NCI-H2227 (cell line): ENCODE measurements at regions not wholly inside any gene's neighbourhood (a gene's known extent, or its start where the extent isn't known, plus 50 kb on each side); places are given as distances from the start of the nearest gene placed in this dataset.

Experiments
- DNase-seq: peaks from one replicate; lab custom pipeline; 2025; ENCODE audit not compliant: unreplicated experiment; lab: John Stamatoyannopoulos, UW

GRCh38 chr14:66389481-66389880, 96.7 kb upstream of the CCDC196 start:
- no peak for DNase-seq

GRCh38 chr14:66395300-66395699, 90.9 kb upstream of the CCDC196 start:
- DNase-seq = no peak

GRCh38 chr14:66396164-66396563, 90.0 kb upstream of the CCDC196 start:
- DNase-seq = no peak

GRCh38 chr14:66398437-66398836, 87.7 kb upstream of the CCDC196 start:
- no peak for DNase-seq

- peak; percentile 47 for DNase-seq
These were observed 84.6 kb upstream of the CCDC196 start for GRCh38 chr14:66401449-66402095.

GRCh38 chr14:66403183-66403582, 83.0 kb upstream of the CCDC196 start:
- DNase-seq = peak; percentile 13

GRCh38 chr14:66404051-66404545, 82.1 kb upstream of the CCDC196 start:
- DNase-seq = no peak

- no peak for DNase-seq
These were observed 81.0 kb upstream of the CCDC196 start for GRCh38 chr14:66405158-66405557.

- DNase-seq = no peak
These were observed 72.3 kb upstream of the CCDC196 start for GRCh38 chr14:66413901-66414300.

- no peak for DNase-seq
These were observed 71.7 kb upstream of the CCDC196 start for GRCh38 chr14:66414511-66414910.

GRCh38 chr14:66420251-66421006, 65.7 kb upstream of the CCDC196 start:
- no peak for DNase-seq

GRCh38 chr14:66421990-66422946, 63.9 kb upstream of the CCDC196 start:
- no peak for DNase-seq

- no peak for DNase-seq
These were observed 60.8 kb upstream of the CCDC196 start for GRCh38 chr14:66425402-66425801.

GRCh38 chr14:66426451-66426850, 59.7 kb upstream of the CCDC196 start:
- DNase-seq = no peak

- DNase-seq = no peak
These were observed 53.8 kb upstream of the CCDC196 start for GRCh38 chr14:66432334-66432733.

GRCh38 chr14:66434464-66434863, 51.7 kb upstream of the CCDC196 start:
- DNase-seq = no peak

GRCh38 chr14:66435683-66436082, 50.5 kb upstream of the CCDC196 start:
- DNase-seq = no peak
